Fibroblast of lung (primary cell): ENCODE measurements at regions not wholly inside any gene's neighbourhood (a gene's known extent, or its start where the extent isn't known, plus 50 kb on each side); places are given as distances from the start of the nearest gene placed in this dataset.

ENCODE experiments used
- CTCF ChIP-seq, 2 donors: IDR thresholded peaks in 1 of 2; conservative IDR thresholded peaks in 1 of 2; 1 replicate in 1 of 2; 2 replicates in 1 of 2; pipeline ENCODE4 v1.5.1; 2011 to 2012; ENCODE audit warnings: low read length in 2 of 2, control low read depth in 1 of 2, inconsistent platforms in 1 of 2, low read depth in 1 of 2, mild to moderate bottlenecking in 1 of 2
- EZH2 ChIP-seq: IDR thresholded peaks from 2 replicates; pipeline ENCODE4 v1.5.1; 2012; ENCODE audit warnings: low read length, control low read depth, mild to moderate bottlenecking; ENCODE audit errors: missing control alignments

- TF ChIP-seq CTCF (conservative IDR thresholded peaks at IDR 0.05 in 1 of 2, IDR thresholded peaks at IDR 0.05 in 1 of 2; ENCODE audit: low read depth in 1 of 2, low read length in 2 of 2): peak; percentile 17 to 59
- TF ChIP-seq EZH2: no peak
Observed at GRCh38 chr6:165729307-165729936, 66.4 kb upstream of the PDE10A start.
